ENCODE measurements at regions not wholly inside any gene's neighbourhood (a gene's known extent, or its start where the extent isn't known, plus 50 kb on each side); places are given as distances from the start of the nearest gene placed in this dataset.
"Not testable (repeated sequence)": the region's sequence is repeated elsewhere in the genome, so short reads cannot be mapped to it uniquely, and the experiment has no call there.

GRCh38 chr2:163919717-163920116 is 183.9 kb upstream of the FIGN start:
- no peak for DNase-seq

GRCh38 chr2:163914486-163914885 is 178.7 kb upstream of the FIGN start:
- not testable (repeated sequence) for DNase-seq

- DNase-seq, result not testable (repeated sequence)
Measured at GRCh38 chr2:163913532-163913944, 177.7 kb upstream of the FIGN start.

- DNase-seq, result no peak
Measured at GRCh38 chr2:163909411-163910080, 173.7 kb upstream of the FIGN start.

GRCh38 chr2:163906410-163906809 is 170.6 kb upstream of the FIGN start:
- no peak for DNase-seq

GRCh38 chr2:163897799-163898198 is 162.0 kb upstream of the FIGN start:
- no peak for DNase-seq

- not testable (repeated sequence) for DNase-seq
Measured at GRCh38 chr2:163893444-163893843, 157.6 kb upstream of the FIGN start.

- DNase-seq, result no peak
Measured at GRCh38 chr2:163888591-163888990, 152.8 kb upstream of the FIGN start.

- DNase-seq, result no peak
Measured at GRCh38 chr2:163887182-163887581, 151.4 kb upstream of the FIGN start.

- no peak for DNase-seq
Measured at GRCh38 chr2:163884416-163884815, 148.6 kb upstream of the FIGN start.

- DNase-seq, result no peak
Measured at GRCh38 chr2:163878718-163879117, 142.9 kb upstream of the FIGN start.

- no peak for DNase-seq
Measured at GRCh38 chr2:163877316-163877715, 141.5 kb upstream of the FIGN start.

GRCh38 chr2:163863073-163863472 is 127.3 kb upstream of the FIGN start:
- DNase-seq, result no peak

- DNase-seq, result no peak
Measured at GRCh38 chr2:163859951-163860350, 124.1 kb upstream of the FIGN start.

- no peak for DNase-seq
Measured at GRCh38 chr2:163856941-163857340, 121.1 kb upstream of the FIGN start.

GRCh38 chr2:163852616-163853015 is 116.8 kb upstream of the FIGN start:
- no peak for DNase-seq

GRCh38 chr2:163849756-163850435 is 114.1 kb upstream of the FIGN start:
- DNase-seq, result no peak

GRCh38 chr2:163838890-163839289 is 103.1 kb upstream of the FIGN start:
- no peak for DNase-seq

GRCh38 chr2:163836167-163836566 is 100.4 kb upstream of the FIGN start:
- no peak for DNase-seq

GRCh38 chr2:163834841-163835240 is 99.0 kb upstream of the FIGN start:
- DNase-seq, result no peak

- no peak for DNase-seq
Measured at GRCh38 chr2:163834221-163834620, 98.4 kb upstream of the FIGN start.

GRCh38 chr2:163828771-163829170 is 93.0 kb upstream of the FIGN start:
- DNase-seq, result no peak

- no peak for DNase-seq
Measured at GRCh38 chr2:163822033-163822432, 86.2 kb upstream of the FIGN start.

- no peak for DNase-seq
Measured at GRCh38 chr2:163812926-163813520, 77.2 kb upstream of the FIGN start.

All from NCI-H1694 (cell line).